Neural crest cell (in vitro differentiated cells): ENCODE measurements at regions not wholly inside any gene's neighbourhood (a gene's known extent, or its start where the extent isn't known, plus 50 kb on each side); places are given as distances from the start of the nearest gene placed in this dataset.

Experiments used
- DNase-seq: peaks from one replicate; pipeline ENCODE4 v3.0.0; 2021; ENCODE audit warnings: low read depth, mixed read lengths, low spot score
- H3K27ac Mint-ChIP-seq: one replicate; pipeline ENCODE4 v1.8.0; 2021; ENCODE audit warnings: mild to moderate bottlenecking, mixed read lengths; ENCODE audit not compliant: unreplicated experiment
- H3K27me3 Mint-ChIP-seq: 2 replicates; pipeline ENCODE4 v1.8.0; 2021; ENCODE audit warnings: low read depth, mild to moderate bottlenecking, mixed read lengths
- H3K36me3 Mint-ChIP-seq: 2 replicates; pipeline ENCODE4 v1.8.0; 2021; ENCODE audit warnings: low read depth, mild to moderate bottlenecking, mixed read lengths
- H3K4me1 Mint-ChIP-seq: 2 replicates; pipeline ENCODE4 v1.8.0; 2021; ENCODE audit warnings: mixed read lengths
- H3K4me3 Mint-ChIP-seq: one replicate; pipeline ENCODE4 v1.8.0; 2021; ENCODE audit warnings: mild to moderate bottlenecking, mixed read lengths
- H3K9me3 Mint-ChIP-seq: 2 replicates; pipeline ENCODE4 v1.8.0; 2021; ENCODE audit warnings: mixed read lengths
- TF ChIP-seq, protein P1 (sequence below): fragments of 200-600 bp; sonication (generic); conservative IDR thresholded peaks from 2 replicates; pipeline ENCODE4 v1.5.0; 2021; ENCODE audit warnings: antibody characterized with exemption, mild to moderate bottlenecking

DNA sequence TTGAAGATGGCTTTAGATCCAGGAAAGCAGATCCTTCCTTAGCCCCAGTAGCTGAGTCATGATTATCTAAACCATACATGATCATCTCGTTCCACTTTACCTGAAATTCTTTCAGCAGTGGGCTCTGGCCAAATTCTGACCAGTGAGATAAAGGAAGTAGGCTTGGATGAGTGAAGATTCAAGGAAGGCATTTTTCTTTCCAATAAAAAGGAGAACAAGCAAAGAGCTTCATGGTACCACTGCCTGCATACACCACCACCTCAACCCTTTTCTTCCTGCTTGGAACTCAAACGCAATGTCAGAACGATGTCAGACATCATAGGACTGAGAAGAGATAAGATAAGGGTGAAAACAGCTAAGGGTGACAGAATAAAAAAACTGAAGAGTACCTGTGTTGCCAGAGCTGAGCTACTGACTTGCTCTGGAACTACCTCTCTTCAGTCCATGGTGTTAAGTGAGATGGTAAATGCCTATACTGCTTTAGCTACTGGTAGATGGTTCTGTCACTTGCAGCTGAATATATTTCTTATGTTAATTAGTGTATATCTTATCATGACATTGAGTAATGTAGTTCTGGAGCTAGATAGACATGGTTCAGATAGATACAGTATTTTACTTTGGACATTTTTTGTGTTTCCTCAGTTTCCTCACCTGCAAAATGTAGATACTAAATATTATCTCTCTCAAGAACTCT, 58.7 kb upstream of the ACVR1 start:
- peaks cover 97% of the 10 kb centered on the region for H3K27me3 Mint-ChIP-seq
- H3K4me3 Mint-ChIP-seq: no peak overlapping the region
- H3K27ac Mint-ChIP-seq: no peak overlapping the region
- no peak for DNase-seq
- peaks cover 19% of the 10 kb centered on the region for H3K4me1 Mint-ChIP-seq
- TF ChIP-seq, protein P1, sequence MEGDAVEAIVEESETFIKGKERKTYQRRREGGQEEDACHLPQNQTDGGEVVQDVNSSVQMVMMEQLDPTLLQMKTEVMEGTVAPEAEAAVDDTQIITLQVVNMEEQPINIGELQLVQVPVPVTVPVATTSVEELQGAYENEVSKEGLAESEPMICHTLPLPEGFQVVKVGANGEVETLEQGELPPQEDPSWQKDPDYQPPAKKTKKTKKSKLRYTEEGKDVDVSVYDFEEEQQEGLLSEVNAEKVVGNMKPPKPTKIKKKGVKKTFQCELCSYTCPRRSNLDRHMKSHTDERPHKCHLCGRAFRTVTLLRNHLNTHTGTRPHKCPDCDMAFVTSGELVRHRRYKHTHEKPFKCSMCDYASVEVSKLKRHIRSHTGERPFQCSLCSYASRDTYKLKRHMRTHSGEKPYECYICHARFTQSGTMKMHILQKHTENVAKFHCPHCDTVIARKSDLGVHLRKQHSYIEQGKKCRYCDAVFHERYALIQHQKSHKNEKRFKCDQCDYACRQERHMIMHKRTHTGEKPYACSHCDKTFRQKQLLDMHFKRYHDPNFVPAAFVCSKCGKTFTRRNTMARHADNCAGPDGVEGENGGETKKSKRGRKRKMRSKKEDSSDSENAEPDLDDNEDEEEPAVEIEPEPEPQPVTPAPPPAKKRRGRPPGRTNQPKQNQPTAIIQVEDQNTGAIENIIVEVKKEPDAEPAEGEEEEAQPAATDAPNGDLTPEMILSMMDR: no peak
- H3K36me3 Mint-ChIP-seq: no peaks in the 10 kb centered on the region
- H3K9me3 Mint-ChIP-seq: no peaks in the 10 kb centered on the region

DNA sequence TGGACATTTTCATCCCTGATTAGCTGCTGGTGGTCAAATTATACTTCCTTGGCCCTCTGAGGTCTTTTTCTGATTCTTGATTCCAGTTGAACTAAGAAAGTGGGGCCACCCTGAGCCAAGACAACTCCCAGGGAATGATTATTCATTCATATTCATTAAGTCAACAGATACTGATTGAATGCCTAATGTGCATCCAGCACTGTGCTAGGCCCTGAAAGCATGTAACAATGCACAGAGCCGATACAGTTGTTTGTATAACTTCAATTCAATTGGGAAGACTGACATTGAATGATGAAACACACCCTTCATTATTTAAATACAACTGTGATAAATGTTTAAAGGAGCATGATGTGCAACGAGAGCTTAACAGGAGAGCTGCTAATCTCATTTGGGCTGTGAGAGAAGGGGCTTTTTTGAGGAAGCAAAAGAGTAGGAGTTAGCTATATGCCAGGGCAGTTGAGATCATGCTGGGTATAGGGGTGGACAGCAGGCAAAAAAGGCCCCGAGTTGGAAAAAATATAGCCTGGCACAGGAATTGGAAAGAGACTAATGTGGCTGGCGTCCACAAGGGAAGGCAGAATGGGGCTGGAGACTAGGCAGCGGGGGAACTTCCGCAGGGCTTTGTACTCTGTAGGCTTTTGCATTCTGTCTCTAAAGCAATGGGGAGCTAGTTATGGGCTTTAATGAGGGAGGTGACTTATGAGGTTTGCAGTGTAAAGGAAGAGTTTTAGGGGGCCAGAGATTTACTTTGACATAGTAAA, 57.2 kb upstream of the ACVR1 start:
- Mint-ChIP-seq H3K9me3 (no peaks in the 10 kb centered on the region), H3K4me3 (peak overlapping the region; percentile 1), H3K36me3 (no peaks in the 10 kb centered on the region), H3K27me3 (peaks cover 97% of the 10 kb centered on the region), H3K27ac (no peak overlapping the region), H3K4me1 (peaks cover 19% of the 10 kb centered on the region)
- TF ChIP-seq, protein P1: no peak
- DNase-seq: no peak

DNA sequence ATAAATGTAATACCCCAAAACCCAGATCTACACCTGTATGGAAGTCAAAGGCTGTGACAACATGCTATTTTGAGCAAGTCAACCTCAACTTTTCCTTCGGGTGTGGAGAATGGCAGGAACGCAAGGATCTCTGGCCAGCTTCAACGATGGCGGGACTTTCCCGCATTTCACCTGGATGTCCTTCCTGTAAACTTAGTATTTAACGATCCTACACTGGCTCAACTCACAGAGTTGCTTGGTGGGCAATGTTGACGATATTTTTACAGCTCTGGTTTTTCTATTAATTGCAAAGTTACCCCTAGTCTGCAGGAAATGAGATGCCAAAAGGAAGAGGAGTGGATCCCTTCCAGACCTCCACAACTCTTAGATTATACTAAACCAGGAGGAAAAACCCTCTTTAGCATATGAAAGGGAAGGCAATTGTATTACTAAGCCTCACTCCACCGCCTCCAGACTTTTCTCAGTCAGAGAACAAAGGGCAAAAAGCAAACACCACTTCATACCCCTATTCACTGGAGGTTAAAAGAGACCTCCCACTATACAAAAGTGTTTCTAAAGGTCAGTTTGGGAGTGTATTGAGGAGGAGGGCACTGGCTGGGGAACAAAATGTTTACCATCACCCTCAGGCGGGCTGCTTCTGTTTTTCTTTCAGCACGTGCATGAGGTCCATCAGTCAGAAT, 56.5 kb upstream of the ACVR1 start:
- H3K9me3 Mint-ChIP-seq: no peaks in the 10 kb centered on the region
- peaks cover 19% of the 10 kb centered on the region for H3K4me1 Mint-ChIP-seq
- H3K36me3 Mint-ChIP-seq: no peaks in the 10 kb centered on the region
- peaks cover 97% of the 10 kb centered on the region for H3K27me3 Mint-ChIP-seq
- no peak overlapping the region for H3K27ac Mint-ChIP-seq
- DNase-seq: peak; percentile 5
- peak overlapping the region; percentile 2 for H3K4me3 Mint-ChIP-seq
- TF ChIP-seq, protein P1: no peak

DNA sequence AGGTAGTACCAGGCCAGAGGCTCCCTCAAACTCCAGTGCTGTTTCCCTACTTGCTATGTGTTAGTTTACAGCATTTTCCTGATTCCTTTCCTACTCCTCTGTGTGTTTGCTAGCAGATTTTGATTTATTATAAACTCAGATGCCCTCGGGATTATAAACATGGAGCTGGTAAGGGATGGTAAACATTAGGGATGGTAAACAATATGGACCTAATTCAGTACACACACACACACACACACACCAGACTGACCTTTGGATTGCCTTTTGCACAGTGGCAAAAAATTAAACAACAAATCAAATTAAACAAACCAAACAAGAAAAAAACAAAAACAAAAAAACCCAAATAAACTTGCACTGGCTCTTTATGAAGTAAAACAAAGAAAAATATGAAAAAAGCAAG, 55.4 kb upstream of the ACVR1 start:
- Mint-ChIP-seq H3K27ac (no peak overlapping the region), H3K27me3 (peaks cover 99% of the 10 kb centered on the region), H3K4me3 (no peak overlapping the region), H3K4me1 (peaks cover 19% of the 10 kb centered on the region), H3K9me3 (no peaks in the 10 kb centered on the region), H3K36me3 (no peaks in the 10 kb centered on the region)
- TF ChIP-seq, protein P1: no peak
- DNase-seq: no peak

DNA sequence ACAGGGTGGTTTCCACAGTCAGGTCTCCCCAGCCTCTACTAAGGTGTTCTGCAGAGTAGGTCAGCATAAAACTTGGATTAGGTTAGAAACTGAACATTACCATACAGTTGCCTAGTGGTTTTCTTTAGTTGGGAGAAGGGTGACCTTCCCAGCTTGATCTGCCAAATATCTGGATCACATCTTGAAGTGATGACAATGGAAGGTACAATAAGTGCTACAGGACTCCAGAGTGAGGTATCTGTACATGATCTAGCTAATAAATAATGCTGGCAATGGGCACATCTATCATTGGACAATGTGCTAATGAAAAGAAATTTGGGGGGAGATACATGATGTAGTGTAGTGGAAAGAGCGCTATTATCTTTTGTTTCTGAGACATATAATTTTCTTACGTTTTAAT, 54.6 kb upstream of the ACVR1 start:
- Mint-ChIP-seq H3K27me3 (peaks cover 99% of the 10 kb centered on the region), H3K4me3 (no peak overlapping the region), H3K36me3 (no peaks in the 10 kb centered on the region), H3K9me3 (no peaks in the 10 kb centered on the region), H3K4me1 (peaks cover 19% of the 10 kb centered on the region), H3K27ac (no peak overlapping the region)
- DNase-seq: no peak
- TF ChIP-seq, protein P1: no peak
